Astrocyte (in vitro differentiated cells and primary cell): ENCODE measurements at regions not wholly inside any gene's neighbourhood (a gene's known extent, or its start where the extent isn't known, plus 50 kb on each side); places are given as distances from the start of the nearest gene placed in this dataset.
"Not testable (repeated sequence)": the region's sequence is repeated elsewhere in the genome, so short reads cannot be mapped to it uniquely, and the experiment has no call there.

Experiments
- CTCF ChIP-seq: IDR thresholded peaks from 2 replicates; pipeline ENCODE4 v1.5.1; 2011; ENCODE audit warnings: low read depth, mild to moderate bottlenecking, inconsistent platforms, low read length, moderate library complexity; ENCODE audit not compliant: insufficient read depth
- EZH2 ChIP-seq: IDR thresholded peaks from 2 replicates; pipeline ENCODE4 v1.6.1; 2012; ENCODE audit warnings: mild to moderate bottlenecking, low read length, inconsistent platforms; ENCODE audit not compliant: insufficient read depth

- TF ChIP-seq EZH2, CTCF: not testable (repeated sequence)
Observed at GRCh38 chr2:111511062-111511461, 372.9 kb downstream of the ANAPC1 start.
